HepG2 (cell line): ENCODE measurements at regions not wholly inside any gene's neighbourhood (a gene's known extent, or its start where the extent isn't known, plus 50 kb on each side); places are given as distances from the start of the nearest gene placed in this dataset.
A peak's percentile ranks its signal among the peaks of the same experiment; 100 is the strongest.

Source experiments
- HMG20B ChIP-seq: conservative IDR thresholded peaks from 2 replicates; pipeline ENCODE4 v1.6.1; 2016; ENCODE audit warnings: missing genetic modification reagents, missing compliant biosample characterization
- KAT7 ChIP-seq: IDR thresholded peaks from 2 replicates; pipeline ENCODE4 v1.6.1; 2018; ENCODE audit warnings: borderline replicate concordance, missing compliant biosample characterization
- LCORL ChIP-seq, 2 experiments: fragments of 450-650 bp in 1 of 2; sonication (generic) in 1 of 2; formaldehyde crosslinking in 1 of 2; IDR thresholded peaks; 2 replicates each; pipeline versions ENCODE4 v1.5.0 to v1.6.1; 2017 to 2020; ENCODE audit warnings: antibody characterized with exemption in 1 of 2, missing genetic modification reagents in 1 of 2
- MLLT10 ChIP-seq: sonication (generic); formaldehyde crosslinking; IDR thresholded peaks from 2 replicates; pipeline ENCODE4 v1.4.0; 2020; ENCODE audit warnings: missing genetic modification reagents
- NR2C2 ChIP-seq: sonication (generic); formaldehyde crosslinking; IDR thresholded peaks from 2 replicates; pipeline ENCODE4 v1.4.0; 2020; ENCODE audit warnings: missing genetic modification reagents, mild to moderate bottlenecking, moderate library complexity, borderline replicate concordance
- NR2F2 ChIP-seq: IDR thresholded peaks from 2 replicates; pipeline ENCODE4 v1.6.1; 2012; ENCODE audit warnings: low read depth, inconsistent platforms, borderline replicate concordance
- NRL ChIP-seq: sonication (generic); formaldehyde crosslinking; IDR thresholded peaks from 2 replicates; pipeline ENCODE4 v1.5.0; 2020; ENCODE audit warnings: missing genetic modification reagents, mild to moderate bottlenecking, moderate library complexity, borderline replicate concordance
- PAF1 ChIP-seq: IDR thresholded peaks from 2 replicates; pipeline ENCODE4 v1.6.1; 2016; ENCODE audit warnings: missing genetic modification reagents, missing compliant biosample characterization
- PAWR ChIP-seq: sonication (generic); formaldehyde crosslinking; IDR thresholded peaks from 2 replicates; pipeline ENCODE4 v1.4.0; 2020; ENCODE audit warnings: missing genetic modification reagents, mild to moderate bottlenecking, borderline replicate concordance
- PAX8 ChIP-seq: sonication (generic); formaldehyde crosslinking; IDR thresholded peaks from 2 replicates; pipeline ENCODE4 v1.8.0; 2022; ENCODE audit warnings: mild to moderate bottlenecking, missing genetic modification reagents, borderline replicate concordance
- SNRNP70 ChIP-seq: fragments of 200-400 bp; formaldehyde crosslinking; IDR thresholded peaks from 2 replicates; pipeline ENCODE4 v1.6.1; 2017; ENCODE audit warnings: mild to moderate bottlenecking, low read depth, low read length, moderate library complexity
- YEATS2 ChIP-seq: sonication (generic); formaldehyde crosslinking; IDR thresholded peaks from 2 replicates; pipeline ENCODE4 v1.4.0; 2020; ENCODE audit warnings: missing genetic modification reagents, borderline replicate concordance
- ZBTB3 ChIP-seq: sonication (generic); formaldehyde crosslinking; IDR thresholded peaks from 2 replicates; pipeline ENCODE4 v1.4.0; 2020; ENCODE audit warnings: low read depth, mild to moderate bottlenecking, moderate library complexity, missing genetic modification reagents, borderline replicate concordance
- ZNF12 ChIP-seq: sonication (generic); formaldehyde crosslinking; IDR thresholded peaks from 2 replicates; pipeline ENCODE4 v1.5.0; 2020; ENCODE audit warnings: missing genetic modification reagents
- ZNF552 ChIP-seq: sonication (generic); formaldehyde crosslinking; IDR thresholded peaks from 2 replicates; pipeline ENCODE4 v1.9.0; 2022; ENCODE audit warnings: missing genetic modification reagents, mild to moderate bottlenecking, borderline replicate concordance
- ZNF660 ChIP-seq: sonication (generic); formaldehyde crosslinking; IDR thresholded peaks from 2 replicates; pipeline ENCODE4 v1.5.1; 2020; ENCODE audit warnings: mild to moderate bottlenecking, low read depth, missing genetic modification reagents, borderline replicate concordance
- TF ChIP-seq, protein P1 (sequence below): sonication (generic); formaldehyde crosslinking; IDR thresholded peaks from 2 replicates; pipeline ENCODE4 v1.4.0; 2020; ENCODE audit warnings: missing genetic modification reagents
- TF ChIP-seq, protein P2 (sequence below): IDR thresholded peaks from 2 replicates; pipeline ENCODE4 v1.4.0; 2020; ENCODE audit warnings: mild to moderate bottlenecking, missing genetic modification reagents
- TF ChIP-seq, protein P3 (sequence below): sonication (generic); formaldehyde crosslinking; IDR thresholded peaks from 2 replicates; pipeline ENCODE4 v1.4.0; 2020; ENCODE audit warnings: missing genetic modification reagents, borderline replicate concordance
- TF ChIP-seq, protein P4 (sequence below): sonication (generic); formaldehyde crosslinking; IDR thresholded peaks from 2 replicates; pipeline ENCODE4 v1.8.1; 2023; ENCODE audit warnings: mild to moderate bottlenecking, missing genetic modification reagents

DNA sequence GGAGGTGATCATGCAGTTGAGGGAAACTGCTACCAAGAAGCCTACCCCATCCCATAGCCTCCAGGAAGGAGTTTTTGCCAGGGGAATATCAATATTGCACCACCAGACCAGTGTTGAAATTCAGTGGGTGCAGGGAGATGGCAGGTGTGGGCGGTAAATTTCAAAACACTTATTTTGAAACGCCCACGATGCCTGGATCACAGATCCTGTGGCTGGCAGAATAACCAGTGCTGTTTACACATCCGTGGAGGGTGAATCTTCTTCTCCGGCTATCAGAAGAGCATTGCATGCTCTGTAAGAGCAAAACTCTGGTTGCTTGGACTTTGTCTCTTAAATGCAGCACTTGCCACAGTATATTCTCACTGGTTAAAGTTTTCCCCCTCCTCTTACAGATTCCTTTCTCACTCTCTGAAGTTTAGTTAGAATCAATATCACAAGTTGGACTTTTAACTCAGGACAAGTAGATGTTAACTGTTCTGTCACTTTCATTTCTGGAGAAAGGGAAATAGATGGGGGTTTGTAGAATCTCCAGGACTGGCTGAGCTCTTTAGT is 70.5 kb upstream of the ZCCHC2 start (continued):
- TF ChIP-seq, protein P1, sequence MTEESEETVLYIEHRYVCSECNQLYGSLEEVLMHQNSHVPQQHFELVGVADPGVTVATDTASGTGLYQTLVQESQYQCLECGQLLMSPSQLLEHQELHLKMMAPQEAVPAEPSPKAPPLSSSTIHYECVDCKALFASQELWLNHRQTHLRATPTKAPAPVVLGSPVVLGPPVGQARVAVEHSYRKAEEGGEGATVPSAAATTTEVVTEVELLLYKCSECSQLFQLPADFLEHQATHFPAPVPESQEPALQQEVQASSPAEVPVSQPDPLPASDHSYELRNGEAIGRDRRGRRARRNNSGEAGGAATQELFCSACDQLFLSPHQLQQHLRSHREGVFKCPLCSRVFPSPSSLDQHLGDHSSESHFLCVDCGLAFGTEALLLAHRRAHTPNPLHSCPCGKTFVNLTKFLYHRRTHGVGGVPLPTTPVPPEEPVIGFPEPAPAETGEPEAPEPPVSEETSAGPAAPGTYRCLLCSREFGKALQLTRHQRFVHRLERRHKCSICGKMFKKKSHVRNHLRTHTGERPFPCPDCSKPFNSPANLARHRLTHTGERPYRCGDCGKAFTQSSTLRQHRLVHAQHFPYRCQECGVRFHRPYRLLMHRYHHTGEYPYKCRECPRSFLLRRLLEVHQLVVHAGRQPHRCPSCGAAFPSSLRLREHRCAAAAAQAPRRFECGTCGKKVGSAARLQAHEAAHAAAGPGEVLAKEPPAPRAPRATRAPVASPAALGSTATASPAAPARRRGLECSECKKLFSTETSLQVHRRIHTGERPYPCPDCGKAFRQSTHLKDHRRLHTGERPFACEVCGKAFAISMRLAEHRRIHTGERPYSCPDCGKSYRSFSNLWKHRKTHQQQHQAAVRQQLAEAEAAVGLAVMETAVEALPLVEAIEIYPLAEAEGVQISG (CRISPR knock-in tag): peak; percentile 79
- TF ChIP-seq, protein P2, sequence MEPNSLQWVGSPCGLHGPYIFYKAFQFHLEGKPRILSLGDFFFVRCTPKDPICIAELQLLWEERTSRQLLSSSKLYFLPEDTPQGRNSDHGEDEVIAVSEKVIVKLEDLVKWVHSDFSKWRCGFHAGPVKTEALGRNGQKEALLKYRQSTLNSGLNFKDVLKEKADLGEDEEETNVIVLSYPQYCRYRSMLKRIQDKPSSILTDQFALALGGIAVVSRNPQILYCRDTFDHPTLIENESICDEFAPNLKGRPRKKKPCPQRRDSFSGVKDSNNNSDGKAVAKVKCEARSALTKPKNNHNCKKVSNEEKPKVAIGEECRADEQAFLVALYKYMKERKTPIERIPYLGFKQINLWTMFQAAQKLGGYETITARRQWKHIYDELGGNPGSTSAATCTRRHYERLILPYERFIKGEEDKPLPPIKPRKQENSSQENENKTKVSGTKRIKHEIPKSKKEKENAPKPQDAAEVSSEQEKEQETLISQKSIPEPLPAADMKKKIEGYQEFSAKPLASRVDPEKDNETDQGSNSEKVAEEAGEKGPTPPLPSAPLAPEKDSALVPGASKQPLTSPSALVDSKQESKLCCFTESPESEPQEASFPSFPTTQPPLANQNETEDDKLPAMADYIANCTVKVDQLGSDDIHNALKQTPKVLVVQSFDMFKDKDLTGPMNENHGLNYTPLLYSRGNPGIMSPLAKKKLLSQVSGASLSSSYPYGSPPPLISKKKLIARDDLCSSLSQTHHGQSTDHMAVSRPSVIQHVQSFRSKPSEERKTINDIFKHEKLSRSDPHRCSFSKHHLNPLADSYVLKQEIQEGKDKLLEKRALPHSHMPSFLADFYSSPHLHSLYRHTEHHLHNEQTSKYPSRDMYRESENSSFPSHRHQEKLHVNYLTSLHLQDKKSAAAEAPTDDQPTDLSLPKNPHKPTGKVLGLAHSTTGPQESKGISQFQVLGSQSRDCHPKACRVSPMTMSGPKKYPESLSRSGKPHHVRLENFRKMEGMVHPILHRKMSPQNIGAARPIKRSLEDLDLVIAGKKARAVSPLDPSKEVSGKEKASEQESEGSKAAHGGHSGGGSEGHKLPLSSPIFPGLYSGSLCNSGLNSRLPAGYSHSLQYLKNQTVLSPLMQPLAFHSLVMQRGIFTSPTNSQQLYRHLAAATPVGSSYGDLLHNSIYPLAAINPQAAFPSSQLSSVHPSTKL: peak; percentile 98
- TF ChIP-seq NRL: no peak
- TF ChIP-seq YEATS2: peak; percentile 72; the same call in 1 of the 2 replicates
- TF ChIP-seq ZNF552 (CRISPR knock-in tag): 0 out of 2 replicates have a peak, but pooled peaks have one; percentile 29
- peak; percentile 72 for TF ChIP-seq NR2C2 (CRISPR knock-in tag)
- TF ChIP-seq ZNF12: peak; percentile 69
- no peak for TF ChIP-seq SNRNP70
- TF ChIP-seq MLLT10 (CRISPR knock-in tag): no peak
- no peak for TF ChIP-seq ZNF660 (CRISPR knock-in tag)
- peak; percentile 91 for TF ChIP-seq HMG20B (CRISPR knock-in tag)
- TF ChIP-seq, protein P3, sequence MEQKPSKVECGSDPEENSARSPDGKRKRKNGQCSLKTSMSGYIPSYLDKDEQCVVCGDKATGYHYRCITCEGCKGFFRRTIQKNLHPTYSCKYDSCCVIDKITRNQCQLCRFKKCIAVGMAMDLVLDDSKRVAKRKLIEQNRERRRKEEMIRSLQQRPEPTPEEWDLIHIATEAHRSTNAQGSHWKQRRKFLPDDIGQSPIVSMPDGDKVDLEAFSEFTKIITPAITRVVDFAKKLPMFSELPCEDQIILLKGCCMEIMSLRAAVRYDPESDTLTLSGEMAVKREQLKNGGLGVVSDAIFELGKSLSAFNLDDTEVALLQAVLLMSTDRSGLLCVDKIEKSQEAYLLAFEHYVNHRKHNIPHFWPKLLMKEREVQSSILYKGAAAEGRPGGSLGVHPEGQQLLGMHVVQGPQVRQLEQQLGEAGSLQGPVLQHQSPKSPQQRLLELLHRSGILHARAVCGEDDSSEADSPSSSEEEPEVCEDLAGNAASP (CRISPR knock-in tag): peak; percentile 88
- no peak for TF ChIP-seq PAWR (CRISPR knock-in tag)
- no peak for TF ChIP-seq PAX8 (CRISPR knock-in tag)
- peak; percentile 66 for TF ChIP-seq NR2F2
- TF ChIP-seq, protein P4, sequence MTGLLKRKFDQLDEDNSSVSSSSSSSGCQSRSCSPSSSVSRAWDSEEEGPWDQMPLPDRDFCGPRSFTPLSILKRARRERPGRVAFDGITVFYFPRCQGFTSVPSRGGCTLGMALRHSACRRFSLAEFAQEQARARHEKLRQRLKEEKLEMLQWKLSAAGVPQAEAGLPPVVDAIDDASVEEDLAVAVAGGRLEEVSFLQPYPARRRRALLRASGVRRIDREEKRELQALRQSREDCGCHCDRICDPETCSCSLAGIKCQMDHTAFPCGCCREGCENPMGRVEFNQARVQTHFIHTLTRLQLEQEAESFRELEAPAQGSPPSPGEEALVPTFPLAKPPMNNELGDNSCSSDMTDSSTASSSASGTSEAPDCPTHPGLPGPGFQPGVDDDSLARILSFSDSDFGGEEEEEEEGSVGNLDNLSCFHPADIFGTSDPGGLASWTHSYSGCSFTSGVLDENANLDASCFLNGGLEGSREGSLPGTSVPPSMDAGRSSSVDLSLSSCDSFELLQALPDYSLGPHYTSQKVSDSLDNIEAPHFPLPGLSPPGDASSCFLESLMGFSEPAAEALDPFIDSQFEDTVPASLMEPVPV (CRISPR knock-in tag): 0 out of 2 replicates have a peak, but pooled peaks have one; percentile 73
- no peak for TF ChIP-seq PAF1 (CRISPR knock-in tag)
- peak; percentile 62; the same call in 1 of the 2 replicates for TF ChIP-seq ZBTB3 (CRISPR knock-in tag)
- TF ChIP-seq LCORL (IDR thresholded peaks at IDR 0.05): no peak
- TF ChIP-seq LCORL (CRISPR knock-in tag; IDR thresholded peaks at IDR 0.05): peak; percentile 88
- 0 out of 2 replicates have a peak, but pooled peaks have one; percentile 39 for TF ChIP-seq KAT7 (CRISPR knock-in tag)
